Peyer's patch (tissue), 4 donors: ENCODE measurements at regions not wholly inside any gene's neighbourhood (a gene's known extent, or its start where the extent isn't known, plus 50 kb on each side); places are given as distances from the start of the nearest gene placed in this dataset.
A peak's percentile ranks its signal among the peaks of the same experiment; 100 is the strongest.
"Not testable (repeated sequence)": the region's sequence is repeated elsewhere in the genome, so short reads cannot be mapped to it uniquely, and the experiment has no call there.

Experiments used
- DNase-seq, 3 donors: peaks; one replicate each; pipeline ENCODE4 v3.0.0-alpha.2; 2017 to 2019
- H3K27ac ChIP-seq, 4 donors: fragments of 200-600 bp; sonication (generic); one replicate each; pipeline ENCODE4 v1.5.1; 2016 to 2019
- H3K27me3 ChIP-seq, 2 donors: fragments of 200-600 bp; sonication (generic); one replicate each; pipeline ENCODE4 v1.5.1; 2019
- H3K36me3 ChIP-seq, 3 donors: fragments of 200-600 bp; sonication (generic); one replicate each; pipeline ENCODE4 v1.5.1; 2016 to 2019
- H3K4me1 ChIP-seq, 4 donors: fragments of 200-600 bp; sonication (generic); one replicate each; pipeline ENCODE4 v1.5.1; 2016 to 2019
- H3K4me3 ChIP-seq, 4 donors: fragments of 200-600 bp; sonication (generic); 1 replicate in 3 of 4; 2 replicates in 1 of 4; pipeline ENCODE4 v1.5.1; 2016 to 2019; ENCODE audit warnings: mild to moderate bottlenecking in 1 of 4
- H3K9me3 ChIP-seq, 4 donors: fragments of 200-600 bp; sonication (generic); one replicate each; pipeline ENCODE4 v1.5.1; 2016 to 2019; ENCODE audit warnings: mild to moderate bottlenecking in 1 of 4
- POLR2A ChIP-seq, 2 donors: fragments of 450-650 bp; IDR thresholded peaks; one replicate each; pipeline ENCODE4 v1.5.1; 2017; ENCODE audit warnings: antibody characterized with exemption in 2 of 2, mild to moderate bottlenecking in 2 of 2, moderate library complexity in 2 of 2
- TF ChIP-seq, protein P1 (sequence below), 6 experiments: fragments of 450-650 bp in 4 of 6; fragments of 200-600 bp in 2 of 6; sonication (generic) in 1 of 6; IDR thresholded peaks; one replicate each; pipeline ENCODE4 v1.5.1; 2017 to 2019; ENCODE audit warnings: antibody characterized with exemption in 6 of 6, mild to moderate bottlenecking in 3 of 6, moderate library complexity in 1 of 6

DNA sequence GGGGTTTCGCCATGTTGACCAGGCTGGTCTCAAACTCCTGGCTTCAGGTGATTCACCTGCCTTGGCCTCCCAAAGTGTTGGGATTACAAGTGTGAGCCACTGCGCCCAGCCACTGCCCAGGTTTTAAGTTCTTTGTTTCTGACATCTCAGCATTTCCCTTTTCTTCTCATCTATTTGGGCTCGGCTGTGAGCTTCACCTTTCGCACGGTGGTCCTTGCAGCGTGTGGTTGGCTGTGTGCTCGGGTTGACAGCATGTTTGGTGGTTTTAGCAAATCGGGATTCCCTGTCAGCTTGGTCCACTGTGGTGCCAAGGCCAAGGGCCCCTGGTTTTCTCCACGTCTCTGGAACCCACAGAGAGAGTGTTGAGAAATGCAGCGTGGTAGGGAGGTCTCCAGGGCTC is 138.8 kb downstream of the DNAJB6 start:
- TF ChIP-seq POLR2A (IDR thresholded peaks at IDR 0.05), result no peak
- TF ChIP-seq, protein P1, sequence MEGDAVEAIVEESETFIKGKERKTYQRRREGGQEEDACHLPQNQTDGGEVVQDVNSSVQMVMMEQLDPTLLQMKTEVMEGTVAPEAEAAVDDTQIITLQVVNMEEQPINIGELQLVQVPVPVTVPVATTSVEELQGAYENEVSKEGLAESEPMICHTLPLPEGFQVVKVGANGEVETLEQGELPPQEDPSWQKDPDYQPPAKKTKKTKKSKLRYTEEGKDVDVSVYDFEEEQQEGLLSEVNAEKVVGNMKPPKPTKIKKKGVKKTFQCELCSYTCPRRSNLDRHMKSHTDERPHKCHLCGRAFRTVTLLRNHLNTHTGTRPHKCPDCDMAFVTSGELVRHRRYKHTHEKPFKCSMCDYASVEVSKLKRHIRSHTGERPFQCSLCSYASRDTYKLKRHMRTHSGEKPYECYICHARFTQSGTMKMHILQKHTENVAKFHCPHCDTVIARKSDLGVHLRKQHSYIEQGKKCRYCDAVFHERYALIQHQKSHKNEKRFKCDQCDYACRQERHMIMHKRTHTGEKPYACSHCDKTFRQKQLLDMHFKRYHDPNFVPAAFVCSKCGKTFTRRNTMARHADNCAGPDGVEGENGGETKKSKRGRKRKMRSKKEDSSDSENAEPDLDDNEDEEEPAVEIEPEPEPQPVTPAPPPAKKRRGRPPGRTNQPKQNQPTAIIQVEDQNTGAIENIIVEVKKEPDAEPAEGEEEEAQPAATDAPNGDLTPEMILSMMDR (IDR thresholded peaks at IDR 0.05), result no peak
- H3K36me3 ChIP-seq, result no peaks in the 10 kb centered on the region
- H3K27me3 ChIP-seq, result no peaks in the 10 kb centered on the region
- peaks cover 0 to 4% (median 0%) of the 10 kb centered on the region in 4 donors for H3K4me1 ChIP-seq
- DNase-seq, result peak in 2 of 3 donors; percentile 19 to 23
- no peak overlapping the region for H3K27ac ChIP-seq
- no peak overlapping the region for H3K4me3 ChIP-seq
- H3K9me3 ChIP-seq, result peaks cover 0 to 14% (median 0%) of the 10 kb centered on the region in 4 donors

DNA sequence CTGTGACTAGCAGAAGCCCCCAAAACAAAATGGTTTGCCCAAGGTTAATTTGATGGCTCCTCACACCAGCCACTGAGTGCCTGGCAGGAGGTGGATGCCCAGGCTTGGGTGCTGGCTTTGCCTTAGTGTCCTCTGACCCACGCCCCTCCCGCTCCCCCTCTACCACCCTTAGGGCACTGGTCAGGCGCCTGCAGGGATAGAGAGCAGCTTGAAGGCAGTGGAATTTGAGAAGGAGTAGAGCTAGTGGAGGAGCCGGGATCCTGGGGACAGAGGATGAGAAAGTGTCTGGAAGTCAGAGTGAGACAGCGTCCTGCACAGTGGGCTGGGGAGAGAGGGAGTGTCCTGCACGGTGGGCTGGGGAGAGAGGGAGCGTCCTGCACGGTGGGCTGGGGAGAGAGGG is 139.4 kb downstream of the DNAJB6 start:
- peak in 2 of 3 donors; percentile 20 to 26 for DNase-seq
- TF ChIP-seq POLR2A (IDR thresholded peaks at IDR 0.05), result no peak
- TF ChIP-seq, protein P1 (IDR thresholded peaks at IDR 0.05), result no peak
- Histone ChIP-seq H3K27ac (no peak overlapping the region), H3K9me3 (peaks cover 0 to 14% (median 0%) of the 10 kb centered on the region in 4 donors), H3K36me3 (no peaks in the 10 kb centered on the region), H3K4me3 (no peak overlapping the region), H3K4me1 (peaks cover 0 to 4% (median 0%) of the 10 kb centered on the region in 4 donors), H3K27me3 (no peaks in the 10 kb centered on the region)

DNA sequence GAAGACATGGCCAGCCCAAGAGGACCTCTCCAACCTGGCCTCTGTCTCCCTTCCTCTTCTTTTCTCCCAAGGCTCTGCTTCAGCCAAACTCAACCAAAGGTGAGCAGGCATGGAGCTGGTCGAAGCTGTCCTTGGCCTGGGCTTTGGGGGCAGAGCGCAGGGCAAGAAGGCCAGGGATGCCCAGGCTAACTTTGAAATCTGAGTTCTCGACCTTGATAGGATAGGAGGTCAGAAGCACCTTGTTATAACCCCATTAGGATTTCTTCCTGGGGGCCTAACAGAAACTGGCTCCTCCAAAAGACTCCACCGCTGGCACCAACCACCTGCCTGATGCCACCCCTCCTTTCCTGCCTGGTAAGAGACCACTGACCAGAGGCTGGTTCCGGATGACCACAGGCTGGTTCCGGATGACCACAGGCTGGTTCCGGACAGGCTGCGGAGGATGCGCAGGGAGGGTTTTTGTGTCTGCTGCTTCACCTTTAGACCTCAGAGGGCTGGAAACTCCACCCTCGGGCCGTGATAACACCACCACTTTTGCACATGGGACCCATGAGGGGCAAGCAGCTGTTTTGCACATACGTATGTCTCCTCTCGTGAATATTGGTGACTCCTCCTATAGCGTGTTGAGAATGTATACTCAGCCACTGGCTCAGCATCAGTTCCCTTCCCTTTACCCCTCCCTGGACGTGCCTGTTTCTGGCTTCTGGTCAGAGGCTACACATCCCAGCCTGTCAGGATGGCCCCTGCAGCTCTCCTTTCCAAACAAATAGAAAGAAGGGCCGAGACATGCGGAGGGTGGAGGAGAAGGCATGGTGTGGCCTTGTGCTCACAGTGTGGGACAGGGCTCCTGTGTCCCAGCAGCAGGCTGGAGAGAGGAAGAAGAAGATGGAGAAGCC is 140.1 kb downstream of the DNAJB6 start:
- peaks cover 0 to 4% (median 0%) of the 10 kb centered on the region in 4 donors for H3K4me1 ChIP-seq
- H3K9me3 ChIP-seq, result peaks cover 0 to 14% (median 0%) of the 10 kb centered on the region in 4 donors
- no peak overlapping the region for H3K27ac ChIP-seq
- H3K4me3 ChIP-seq, result no peak overlapping the region
- no peaks in the 10 kb centered on the region for H3K27me3 ChIP-seq
- peak in 1 of 3 donors; percentile 24 for DNase-seq
- H3K36me3 ChIP-seq, result no peaks in the 10 kb centered on the region
- TF ChIP-seq, protein P1 (IDR thresholded peaks at IDR 0.05), result no peak
- no peak for TF ChIP-seq POLR2A (IDR thresholded peaks at IDR 0.05)

DNA sequence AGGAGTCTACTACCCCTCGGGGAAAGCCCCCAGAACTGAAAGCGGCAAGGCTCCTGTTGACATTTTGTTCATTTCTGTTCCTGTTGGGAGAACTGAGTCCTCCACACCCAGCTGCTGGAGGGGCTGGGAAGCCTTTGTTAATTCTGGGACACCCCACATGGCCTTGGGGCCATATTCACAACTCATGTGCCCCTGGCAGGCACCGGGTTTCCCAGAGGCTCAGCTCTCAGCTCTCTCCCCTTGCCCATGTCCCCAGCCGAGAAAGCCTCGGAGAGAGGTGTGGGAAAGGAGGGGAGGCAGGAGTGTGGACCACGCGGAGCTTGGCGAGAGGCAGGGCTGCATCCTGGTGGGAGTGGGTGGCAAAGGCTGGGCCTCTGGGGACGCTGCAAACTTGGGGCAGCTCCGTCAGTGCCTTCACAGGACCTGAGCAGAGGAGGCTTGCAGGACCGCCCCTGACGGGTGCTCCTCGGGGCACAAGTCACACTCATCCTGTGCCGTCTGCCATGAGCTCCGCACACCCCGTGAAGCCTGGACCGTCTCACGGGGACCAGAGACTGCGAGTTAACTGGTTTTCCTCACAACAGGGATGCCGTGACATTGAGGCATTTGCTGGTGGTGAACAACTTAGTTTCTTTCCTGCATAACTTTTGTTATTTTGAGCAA is 140.9 kb downstream of the DNAJB6 start:
- H3K27ac ChIP-seq, result no peak overlapping the region
- H3K4me3 ChIP-seq, result no peak overlapping the region
- DNase-seq, result peak in 1 of 3 donors; percentile 37
- TF ChIP-seq, protein P1 (IDR thresholded peaks at IDR 0.05), result no peak
- TF ChIP-seq POLR2A (IDR thresholded peaks at IDR 0.05), result no peak
- H3K9me3 ChIP-seq, result peaks cover 0 to 9% (median 0%) of the 10 kb centered on the region in 4 donors
- H3K36me3 ChIP-seq, result no peaks in the 10 kb centered on the region
- no peaks in the 10 kb centered on the region for H3K27me3 ChIP-seq
- no peaks in the 10 kb centered on the region for H3K4me1 ChIP-seq

DNA sequence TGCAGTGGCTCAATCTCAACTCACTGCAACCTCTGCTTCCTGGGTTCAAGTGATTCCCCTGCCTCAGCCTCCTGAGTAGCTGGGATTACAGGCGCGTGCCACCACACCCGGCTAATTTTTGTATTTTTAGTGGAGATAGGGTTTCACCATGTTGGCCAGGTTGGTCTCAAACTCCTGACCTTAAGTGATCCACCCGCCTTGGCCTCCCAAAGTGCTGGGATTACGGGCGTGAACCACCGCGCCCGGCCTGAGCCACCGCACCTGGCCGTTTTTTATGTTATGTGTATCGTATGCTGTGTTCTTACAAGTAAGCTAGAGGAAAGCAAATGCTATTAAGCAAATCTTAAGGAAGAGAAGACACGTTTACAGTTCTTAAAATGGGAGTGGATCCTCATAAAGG is 141.8 kb downstream of the DNAJB6 start:
- not testable (repeated sequence) for H3K27me3 ChIP-seq, DNase-seq, H3K27ac ChIP-seq, H3K4me3 ChIP-seq, H3K4me1 ChIP-seq, H3K36me3 ChIP-seq, H3K9me3 ChIP-seq

DNA sequence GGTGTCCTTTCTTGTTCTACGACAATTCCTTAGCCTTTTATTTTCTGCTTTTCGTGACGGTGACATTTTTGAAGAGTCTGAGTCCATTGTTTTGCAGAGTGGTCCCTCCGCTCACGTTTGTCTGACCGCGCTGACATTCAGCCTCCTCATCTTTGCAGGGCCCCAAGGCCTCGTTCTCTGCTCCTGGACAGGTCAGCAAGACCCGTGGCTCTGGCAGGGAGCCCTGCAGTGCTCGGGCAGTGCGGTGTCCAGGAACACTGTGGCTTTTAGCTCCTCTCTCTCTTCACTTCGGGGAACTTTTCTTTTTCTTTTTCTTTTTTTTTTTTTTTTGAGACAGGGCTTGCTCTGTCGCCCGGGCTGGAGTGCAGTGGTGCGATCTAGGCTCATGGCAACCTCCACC is 142.5 kb downstream of the DNAJB6 start:
- peak in 1 of 3 donors; percentile 20 for DNase-seq
- Histone ChIP-seq H3K4me3 (no peak overlapping the region), H3K9me3 (no peaks in the 10 kb centered on the region), H3K36me3 (no peaks in the 10 kb centered on the region), H3K27me3 (no peaks in the 10 kb centered on the region), H3K4me1 (no peaks in the 10 kb centered on the region), H3K27ac (no peak overlapping the region)
- TF ChIP-seq, protein P1 (IDR thresholded peaks at IDR 0.05), result no peak
- no peak for TF ChIP-seq POLR2A (IDR thresholded peaks at IDR 0.05)
